ENCODE measurements at regions not wholly inside any gene's neighbourhood (a gene's known extent, or its start where the extent isn't known, plus 50 kb on each side); places are given as distances from the start of the nearest gene placed in this dataset.

DNA sequence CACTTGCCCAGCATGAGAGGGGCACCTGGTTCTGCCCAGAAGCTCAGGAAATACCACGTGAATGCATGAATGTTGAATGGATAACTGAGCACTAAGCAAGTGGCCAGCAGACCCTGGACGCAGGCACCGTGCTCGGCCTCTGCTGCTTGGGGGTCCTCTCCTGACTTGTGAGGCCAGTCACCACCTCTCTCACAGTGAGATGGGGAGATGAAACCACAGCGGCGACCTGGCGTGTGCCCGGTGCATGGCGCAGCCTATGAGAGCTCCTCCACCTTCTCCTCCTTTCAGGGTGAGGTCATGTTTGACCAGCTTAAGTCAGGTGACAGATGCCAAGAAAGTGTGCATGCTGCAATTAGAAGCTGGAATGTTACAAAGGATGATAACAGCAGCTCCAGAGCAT lies 75.5 kb downstream of the HMX1 start:
- no peak for DNase-seq (ENCODE audit: low spot score)

DNA sequence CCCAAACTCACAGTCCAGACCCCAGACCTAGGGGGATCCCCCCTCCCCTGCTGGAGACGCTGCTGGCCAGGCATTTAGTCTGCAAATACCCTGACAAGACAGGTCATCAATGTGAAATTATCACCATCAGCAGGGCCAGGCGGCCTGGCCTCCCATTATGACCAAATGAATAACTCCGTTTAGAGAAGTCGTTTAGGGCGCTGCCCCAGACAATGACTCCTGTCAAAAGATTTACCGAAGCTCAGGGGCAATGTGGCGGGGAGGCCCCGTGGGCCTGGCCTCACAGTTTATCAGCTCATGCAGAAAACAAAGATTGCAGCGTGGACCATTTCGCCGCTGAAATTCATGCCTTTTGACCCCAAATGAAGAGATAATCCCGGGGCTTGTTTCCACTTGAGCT lies 76.5 kb downstream of the HMX1 start:
- no peak for DNase-seq (ENCODE audit: low spot score)

DNA sequence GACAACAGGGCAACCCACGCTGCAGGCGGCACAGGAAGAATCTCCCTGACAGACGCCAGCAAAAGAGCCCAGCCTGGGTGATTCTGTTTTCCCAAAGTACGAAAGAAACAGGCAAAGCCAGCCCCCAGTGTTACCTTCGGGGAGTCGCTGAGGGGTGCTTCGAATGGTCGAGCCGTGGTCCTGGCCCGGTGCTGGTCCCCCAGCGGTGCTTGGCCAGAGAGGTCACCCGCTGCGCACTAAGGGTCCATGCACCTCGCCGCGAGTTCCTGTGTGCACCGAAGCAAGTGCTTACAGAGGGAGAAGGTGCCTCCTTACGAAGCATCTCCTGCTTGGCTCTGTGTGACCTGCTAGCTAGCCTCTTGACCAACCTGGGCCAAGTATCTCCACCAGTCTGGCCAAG lies 77.1 kb downstream of the HMX1 start:
- no peak for DNase-seq (ENCODE audit: low spot score)

DNA sequence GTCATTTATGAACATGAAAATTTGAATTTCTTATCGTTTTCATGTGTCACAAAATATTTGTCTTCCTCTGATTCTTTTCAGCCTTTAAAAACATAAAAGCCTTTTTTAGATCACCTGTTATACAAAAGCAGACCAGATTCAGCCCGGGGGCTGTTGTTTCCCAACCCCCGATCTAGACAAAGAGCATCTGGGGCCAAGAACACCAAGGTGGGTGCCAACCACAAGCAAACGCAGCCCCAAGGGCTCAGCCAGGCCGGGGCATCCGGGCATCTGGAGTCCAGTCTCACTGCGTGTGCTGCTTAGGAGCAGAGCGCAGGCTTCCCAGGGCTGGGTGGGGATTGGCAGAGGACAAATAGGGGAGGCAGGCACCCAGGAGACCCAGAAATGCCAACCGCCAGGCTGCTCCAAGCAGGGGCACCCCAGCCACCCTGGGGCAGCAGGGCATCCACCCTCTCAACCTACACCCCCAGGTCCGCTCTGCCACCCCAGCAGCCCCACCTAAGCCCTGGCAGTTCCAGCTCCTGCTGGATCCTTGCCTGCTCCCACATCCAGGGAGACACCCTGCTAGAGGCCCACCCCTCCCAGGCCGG lies 78.0 kb downstream of the HMX1 start:
- DNase-seq (ENCODE audit: low spot score), result no peak

DNA sequence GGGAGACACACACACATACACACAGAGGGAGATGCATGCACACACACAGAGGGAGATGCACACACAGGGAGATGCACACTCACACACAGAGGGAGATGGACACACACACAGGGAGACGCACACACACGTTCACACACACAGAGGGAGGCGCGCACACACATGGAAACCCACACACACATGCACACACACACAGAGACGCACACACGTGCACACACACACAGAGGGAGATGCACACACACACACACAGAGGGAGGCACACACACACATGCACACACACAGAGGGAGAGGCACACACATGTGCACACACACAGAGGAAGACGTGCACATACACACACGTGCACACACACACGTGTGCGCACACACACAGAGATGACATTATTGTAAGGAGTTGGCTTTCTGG lies 79.1 kb downstream of the HMX1 start:
- DNase-seq (ENCODE audit: low spot score), result no peak

DNA sequence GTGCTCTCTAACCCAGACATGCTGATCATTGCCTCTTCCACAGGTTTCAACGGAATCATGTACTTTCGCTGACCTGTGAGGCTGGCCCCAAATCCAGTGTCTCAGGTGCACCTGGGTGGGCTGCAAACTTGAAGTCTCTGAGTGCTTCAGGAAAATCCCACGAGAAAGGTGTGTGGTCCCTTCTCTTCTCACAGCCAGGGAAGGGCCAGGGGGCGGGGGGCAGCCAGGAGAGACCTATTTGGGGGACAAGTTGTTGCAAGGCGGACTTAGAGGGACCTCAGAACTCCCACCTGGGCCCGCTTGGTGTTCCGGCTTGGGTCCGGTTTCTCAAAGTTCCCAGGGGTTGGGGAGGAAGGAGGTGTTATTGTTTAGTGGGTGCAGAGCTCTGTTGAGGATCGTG lies 80.0 kb downstream of the HMX1 start:
- DNase-seq (ENCODE audit: low spot score), result no peak

DNA sequence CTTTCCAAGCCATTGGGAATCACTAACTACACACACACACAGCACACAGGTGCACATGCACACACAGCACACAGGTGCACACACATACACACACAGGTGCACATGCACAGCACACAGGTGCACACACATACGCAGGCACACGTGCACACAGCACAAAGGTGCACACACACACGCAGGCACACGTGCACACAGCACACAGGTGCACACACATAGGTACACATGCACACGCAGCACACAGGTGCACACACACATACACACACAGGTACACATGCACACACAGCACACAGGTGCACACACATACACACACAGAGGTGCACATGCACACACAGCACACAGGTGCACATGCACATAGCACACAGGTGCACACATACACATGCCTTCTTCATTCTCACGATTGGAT lies 80.9 kb downstream of the HMX1 start:
- DNase-seq (ENCODE audit: low spot score), result no peak

DNA sequence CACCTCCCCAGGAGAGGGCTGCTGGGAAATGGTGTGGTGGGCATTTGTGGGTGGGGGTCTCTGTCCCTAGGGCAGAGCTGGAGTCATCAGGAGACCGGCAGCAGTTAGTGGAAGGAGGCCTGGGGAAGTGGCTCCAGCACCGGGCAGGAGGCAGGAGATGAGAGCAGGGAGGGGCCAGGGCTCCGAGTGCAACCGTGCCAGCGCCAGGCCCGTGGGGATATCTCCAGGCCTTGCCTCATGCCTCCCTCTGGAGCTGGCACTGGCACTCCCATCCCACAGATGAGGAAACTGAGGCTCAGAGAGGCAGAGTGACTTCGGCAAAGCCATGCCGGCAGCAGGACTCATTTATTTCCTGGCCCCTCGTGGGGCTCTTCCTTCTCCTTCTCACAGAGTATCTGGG lies 83.5 kb downstream of the HMX1 start:
- no peak for DNase-seq (ENCODE audit: low spot score)

DNA sequence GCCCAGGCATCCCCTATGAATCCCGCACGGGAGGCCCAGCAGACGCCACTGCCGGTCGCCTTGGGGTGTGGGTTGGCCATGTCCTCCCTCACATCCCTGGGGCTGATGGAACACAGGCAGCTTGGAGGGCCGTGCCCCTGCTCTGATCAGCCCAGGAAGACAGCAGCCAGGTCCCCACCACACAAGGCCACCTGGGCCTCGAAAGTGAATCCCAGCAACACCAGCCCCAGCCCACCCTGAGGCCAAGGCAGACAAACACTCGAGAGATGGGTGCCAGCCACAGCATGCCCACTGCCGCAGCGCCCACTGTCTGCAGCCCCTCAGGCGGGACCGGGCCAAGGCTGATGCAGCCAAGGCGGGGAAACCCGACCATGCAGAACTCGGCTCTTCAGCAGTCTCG lies 85.5 kb downstream of the HMX1 start:
- no peak for DNase-seq (ENCODE audit: low spot score)

DNA sequence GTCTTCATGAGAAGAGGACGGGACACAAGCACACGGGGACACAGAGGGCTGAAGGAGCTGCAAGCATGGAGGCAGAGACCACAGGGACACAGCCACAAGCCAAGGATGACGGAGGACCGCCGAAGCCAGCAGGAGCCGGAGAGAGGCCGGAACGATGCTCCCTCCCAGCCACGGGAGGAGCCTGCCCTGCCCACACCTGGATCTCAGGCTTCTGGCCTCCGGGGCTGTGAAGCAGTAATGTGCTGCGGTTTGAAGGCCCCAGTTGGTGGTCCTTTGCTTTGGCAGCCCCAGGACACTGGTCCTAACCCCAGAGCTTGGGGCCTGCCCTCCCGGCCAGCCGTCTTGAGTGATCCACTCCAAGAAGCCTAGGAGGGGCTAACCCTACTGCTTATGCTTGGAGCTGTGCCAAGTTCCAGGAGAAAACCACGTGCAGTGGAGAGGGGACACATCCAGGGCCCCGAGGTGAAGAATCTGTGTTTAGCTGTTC lies 85.9 kb downstream of the HMX1 start:
- no peak for DNase-seq (ENCODE audit: low spot score)

DNA sequence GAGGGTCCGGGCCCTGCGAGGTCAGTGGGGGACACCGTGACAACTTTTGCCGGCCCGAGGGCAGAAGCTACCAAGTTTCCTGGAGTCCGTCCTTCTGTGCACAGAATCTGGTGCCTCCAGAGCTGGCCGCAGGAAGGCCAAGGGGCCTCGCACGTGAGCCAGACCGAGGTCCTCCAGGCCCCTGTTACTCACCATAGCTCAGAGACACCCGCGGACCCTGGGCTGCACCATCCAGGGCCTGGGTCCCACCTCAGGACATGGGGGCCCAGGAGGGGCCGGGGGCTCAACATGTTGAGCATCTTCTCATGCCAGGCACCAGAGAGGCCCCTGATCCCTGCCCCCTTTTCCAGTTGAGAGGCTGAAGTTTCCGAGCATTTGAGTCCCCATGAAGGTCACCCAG lies 87.9 kb downstream of the HMX1 start:
- no peak for DNase-seq (ENCODE audit: low spot score)

DNA sequence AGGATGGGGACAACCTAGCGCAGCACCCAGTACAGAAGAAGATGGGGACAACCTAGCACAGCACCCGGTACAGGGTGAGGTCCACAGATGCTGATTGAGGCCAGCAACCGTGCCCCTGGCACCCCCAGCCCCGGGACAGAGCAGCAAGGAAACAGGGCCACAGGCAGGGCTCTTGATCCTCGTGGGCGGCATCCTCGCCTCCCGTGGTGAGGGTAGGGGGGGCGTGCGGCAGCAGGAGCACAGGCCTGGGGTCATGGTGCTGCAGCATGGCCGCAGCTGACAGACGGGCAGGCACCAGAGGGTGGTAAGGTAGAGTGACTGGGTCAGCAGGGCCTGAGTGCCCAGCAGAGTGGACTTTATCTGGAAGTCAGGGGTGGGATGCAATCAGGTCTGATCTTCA lies 89.5 kb downstream of the HMX1 start:
- no peak for DNase-seq (ENCODE audit: low spot score)

DNA sequence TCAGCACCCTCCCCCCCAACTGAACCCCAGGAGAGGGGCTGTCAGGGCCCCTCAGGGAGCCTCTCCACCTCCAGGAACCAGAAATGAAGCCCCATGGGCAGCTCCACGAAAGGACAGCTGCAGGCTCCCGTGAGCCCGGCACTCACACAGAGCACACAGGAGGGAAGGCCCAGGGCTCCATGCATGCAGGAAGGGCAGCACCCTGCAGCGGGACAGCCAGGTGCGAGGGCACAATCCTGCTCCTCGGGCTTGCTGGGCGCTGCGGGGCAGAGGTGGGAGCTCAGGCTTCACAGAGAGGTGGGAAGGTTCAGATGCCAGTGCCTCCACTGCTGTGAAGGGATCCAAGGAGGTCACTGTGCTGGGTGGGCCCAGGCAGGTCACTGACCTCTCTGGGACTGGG lies 90.0 kb downstream of the HMX1 start:
- DNase-seq (ENCODE audit: low spot score), result no peak

DNA sequence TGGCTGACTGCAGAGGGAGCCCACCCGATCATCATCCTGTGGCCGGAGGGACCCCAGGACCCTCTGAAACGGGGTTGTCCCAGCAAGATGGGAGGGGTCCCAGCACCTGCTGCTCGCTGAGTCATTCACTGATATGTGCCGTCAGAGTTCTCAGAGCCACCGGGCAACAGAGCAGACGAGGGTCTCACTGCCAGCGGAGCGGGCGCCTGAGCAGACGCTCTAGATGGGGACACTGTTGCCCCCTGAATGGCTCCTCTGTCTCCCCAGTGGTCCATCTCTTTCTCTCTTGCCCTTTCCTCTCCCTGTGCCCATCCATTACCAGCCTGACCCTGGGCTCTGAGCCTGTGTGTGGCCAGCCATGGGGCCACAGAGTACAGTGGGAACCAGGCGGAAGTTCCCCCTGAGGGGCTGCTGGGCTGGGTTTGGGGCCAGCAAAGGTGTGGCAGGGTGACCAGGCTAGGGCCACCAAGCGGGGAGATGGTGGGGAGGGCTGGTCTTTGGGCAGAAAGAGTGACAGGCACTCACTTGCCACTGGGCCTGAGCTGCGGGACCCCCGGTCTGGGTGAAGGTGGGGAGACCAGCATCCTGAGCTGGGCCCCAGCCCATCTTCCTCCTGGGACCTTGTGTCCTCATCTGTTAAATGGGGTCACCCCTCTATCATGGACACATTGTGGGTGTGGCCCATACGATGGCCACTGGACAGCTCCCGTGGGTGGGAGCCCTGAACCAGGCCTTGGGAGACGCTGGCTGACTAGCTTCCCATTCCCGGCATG lies 90.9 kb downstream of the HMX1 start:
- no peak for DNase-seq (ENCODE audit: low spot score)

DNA sequence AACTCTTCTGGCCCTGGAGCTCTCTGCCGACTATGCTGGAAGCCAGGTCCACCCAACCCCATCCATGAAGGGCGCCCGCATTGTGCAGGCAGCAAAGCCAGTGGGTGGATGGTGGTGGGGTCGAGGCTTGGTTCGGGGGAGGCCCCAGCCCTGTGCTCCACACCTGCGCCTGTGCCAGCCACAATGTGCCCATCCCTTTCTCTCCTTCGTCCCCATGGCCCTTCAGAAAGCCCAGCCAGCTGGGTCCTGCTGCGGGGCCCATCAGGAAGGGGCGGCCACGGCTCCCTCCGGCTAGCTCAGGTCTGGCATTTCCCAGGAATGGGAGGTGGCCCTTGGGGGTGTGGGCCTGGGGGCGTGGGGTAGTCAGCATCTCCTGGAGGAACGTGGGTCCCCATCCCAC lies 91.6 kb downstream of the HMX1 start:
- DNase-seq (ENCODE audit: low spot score), result no peak

DNA sequence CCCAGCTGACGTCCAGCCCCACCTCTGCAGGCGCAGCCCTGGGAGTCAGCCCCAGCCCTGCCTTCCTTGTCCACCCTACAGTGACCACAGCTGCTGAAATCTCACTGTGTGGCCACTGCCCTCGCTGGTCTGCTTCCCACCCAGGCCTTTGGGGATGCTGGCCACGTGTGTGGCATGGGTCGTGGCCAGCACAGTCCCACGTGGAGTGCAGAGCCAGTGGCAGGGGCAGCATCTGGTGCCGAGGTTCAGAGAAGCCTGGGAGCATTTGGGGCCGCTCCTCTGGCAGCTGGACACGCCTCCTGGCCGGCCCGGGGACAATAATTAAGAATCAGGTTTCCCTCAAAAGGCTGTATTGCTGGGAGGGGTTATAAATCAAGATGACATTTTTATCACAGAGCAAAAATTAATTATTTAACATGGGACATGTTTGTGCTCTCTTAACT lies 92.1 kb downstream of the HMX1 start:
- no peak for DNase-seq (ENCODE audit: low spot score)

DNA sequence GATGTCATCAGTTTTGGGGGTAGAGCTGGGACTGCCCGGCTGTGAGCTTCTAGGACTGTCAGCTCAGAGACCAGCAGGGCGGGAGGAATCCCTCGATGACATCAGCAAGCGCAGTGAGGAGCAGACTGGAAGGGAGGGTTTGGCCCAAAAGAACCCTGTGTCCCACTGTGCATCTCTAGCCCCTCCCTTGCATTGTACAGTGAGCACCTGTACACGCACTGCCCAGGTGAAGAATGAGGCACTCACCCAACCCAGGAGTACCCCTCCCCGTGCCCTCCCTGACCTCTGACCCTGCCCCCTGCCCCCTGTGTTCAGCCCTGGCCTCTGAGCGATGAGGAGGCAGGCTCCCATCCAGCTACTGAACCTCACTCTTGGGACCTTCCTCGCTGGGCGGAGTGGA lies 92.9 kb downstream of the HMX1 start:
- DNase-seq (ENCODE audit: low spot score), result no peak

DNA sequence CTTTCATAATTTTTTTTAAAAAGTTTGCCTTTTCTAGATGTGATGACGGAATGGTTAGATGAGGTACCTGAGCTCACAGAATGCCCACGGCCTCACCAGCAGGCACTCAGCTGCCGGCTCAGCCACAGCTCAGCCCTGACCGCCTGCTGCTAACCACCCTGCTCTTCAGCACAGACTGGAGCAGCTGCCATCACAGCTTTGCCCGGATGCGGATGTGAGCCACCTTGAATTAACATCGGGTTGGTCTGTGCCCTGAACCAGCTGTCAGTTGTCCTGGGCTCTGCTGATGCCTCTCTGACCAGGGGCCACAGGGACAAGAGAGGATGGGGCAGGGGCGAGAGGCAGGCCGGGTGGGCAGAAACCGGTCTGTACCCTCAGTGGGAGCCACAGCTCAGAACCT lies 93.3 kb downstream of the HMX1 start:
- DNase-seq (ENCODE audit: low spot score), result no peak

DNA sequence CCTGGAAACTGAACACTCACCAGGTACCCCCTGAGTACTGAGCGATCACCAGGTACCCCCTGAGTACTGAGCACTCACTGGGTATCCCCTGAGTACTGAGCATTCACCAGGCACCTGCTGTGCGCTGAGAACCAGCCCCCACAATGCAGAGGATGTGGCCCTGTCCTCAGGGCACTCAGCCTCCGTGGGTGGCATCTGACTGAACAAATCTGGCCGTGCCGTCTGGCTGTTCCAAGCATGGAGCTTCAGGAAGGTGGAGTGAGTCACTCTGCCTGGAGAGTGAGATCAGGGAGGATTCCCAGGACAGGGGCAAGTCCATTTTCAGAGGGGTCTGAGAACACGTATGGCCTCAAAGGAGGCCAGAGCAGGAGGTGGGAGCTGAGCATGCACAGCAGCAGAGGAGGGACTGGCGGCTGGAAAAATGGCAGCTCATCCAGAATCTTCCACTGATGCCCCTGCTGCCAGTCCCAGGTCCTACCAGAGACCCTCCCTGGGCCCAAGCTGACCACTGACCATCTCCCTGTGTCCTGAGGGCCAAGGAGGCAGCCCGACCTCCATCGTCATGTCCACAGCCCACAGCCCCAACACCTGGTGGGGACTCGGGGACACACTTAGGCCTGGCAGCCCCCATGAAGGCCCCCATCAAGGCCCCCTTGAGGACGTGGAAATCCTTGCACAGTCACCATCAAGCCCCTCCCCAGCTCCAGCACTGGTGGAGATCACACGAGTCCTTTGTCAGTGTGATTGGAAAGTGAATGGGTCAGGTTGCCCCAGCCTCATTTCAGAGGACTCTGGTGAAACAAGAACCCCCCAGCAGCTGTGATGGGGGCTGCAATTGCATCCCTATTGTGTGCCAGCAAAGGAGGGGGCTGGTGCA lies 94.1 kb downstream of the HMX1 start:
- DNase-seq (ENCODE audit: low spot score), result no peak

DNA sequence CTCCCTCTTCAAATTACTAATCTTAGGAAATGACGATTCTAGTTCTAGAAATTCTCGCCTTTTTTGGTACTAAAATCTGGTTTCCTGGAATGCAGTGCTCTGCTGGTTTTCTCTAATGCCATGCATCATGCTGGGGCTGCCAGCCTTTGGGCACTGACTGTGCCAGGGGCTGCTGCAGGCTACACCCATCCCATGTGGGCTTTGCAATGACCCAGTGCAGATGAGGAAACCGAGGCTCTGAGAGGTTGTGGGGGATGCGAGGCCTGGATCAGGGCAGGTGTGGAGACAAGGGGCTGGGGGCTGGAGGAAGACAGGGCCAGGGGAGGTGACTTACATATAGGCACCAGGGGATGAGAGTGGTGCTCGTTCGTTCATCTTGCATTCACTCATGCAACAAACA lies 95.3 kb downstream of the HMX1 start:
- no peak for DNase-seq (ENCODE audit: low spot score)

DNA sequence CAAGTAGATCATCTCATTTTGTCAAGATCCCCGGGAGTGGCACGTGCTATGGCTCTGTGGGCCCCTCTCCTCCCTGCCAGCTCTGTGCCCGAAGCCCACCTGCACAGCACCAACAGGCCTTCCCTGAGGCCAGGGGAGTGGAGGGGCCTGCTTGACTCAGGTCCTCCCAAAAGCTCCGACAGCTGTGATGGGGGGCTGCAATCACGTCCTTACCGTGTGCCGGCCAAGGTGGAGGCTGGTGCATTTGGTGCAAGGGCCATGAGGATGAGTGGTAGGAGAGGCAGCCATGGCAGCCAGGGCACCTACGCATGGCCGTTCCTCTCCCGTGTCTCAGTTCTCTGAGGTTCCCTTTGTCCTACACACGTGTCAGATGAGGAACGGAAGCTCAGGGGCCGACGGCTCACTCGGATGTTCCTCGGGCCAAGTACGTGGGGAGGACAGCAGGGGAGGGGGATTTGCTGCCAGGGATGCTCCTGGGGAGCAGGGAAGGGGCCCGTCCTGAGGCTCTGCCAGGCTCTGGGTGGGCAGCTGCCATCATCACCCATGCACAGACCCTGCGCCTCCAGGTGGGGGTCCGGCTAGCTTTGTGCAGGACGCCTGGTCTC lies 95.8 kb downstream of the HMX1 start:
- DNase-seq (ENCODE audit: low spot score), result no peak

DNA sequence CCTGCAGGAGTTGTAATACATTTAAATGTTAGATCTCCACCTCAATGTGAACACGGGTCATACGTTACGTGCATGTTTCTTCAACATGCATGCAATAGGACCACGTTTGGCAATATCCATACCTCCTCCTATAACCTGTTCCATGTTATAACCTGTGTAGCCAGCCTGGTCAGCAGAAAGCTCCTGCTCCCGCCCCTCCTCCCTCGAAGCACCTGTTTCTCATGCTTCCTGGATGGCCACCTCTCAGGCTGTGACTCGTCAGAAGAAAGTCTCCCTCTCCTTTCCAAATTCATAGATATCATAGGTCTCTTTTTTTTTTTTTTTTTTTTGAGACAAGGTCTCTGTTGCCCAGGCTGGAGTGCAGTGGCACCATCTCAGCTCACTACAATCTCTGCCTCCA lies 96.5 kb downstream of the HMX1 start:
- DNase-seq (ENCODE audit: low spot score), result no peak

DNA sequence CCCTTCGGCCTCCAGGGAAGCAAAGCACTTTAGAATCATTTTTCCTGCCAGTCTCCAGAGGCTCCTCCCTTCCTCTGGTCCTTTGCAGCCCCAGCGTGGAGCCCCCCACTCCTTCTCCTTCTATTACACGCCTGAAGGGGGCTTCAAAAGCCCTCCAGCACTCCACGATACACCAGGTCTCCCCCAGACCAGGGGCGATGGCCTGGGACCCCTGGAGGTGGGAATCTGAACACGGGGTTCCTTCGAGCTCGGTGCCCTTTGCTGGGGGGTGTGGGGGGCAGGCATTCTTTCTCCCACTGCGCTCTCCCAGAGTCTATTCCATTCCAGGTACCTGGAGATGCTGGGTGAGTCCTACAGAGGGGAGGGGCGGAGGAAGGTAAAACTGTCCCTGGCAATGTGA lies 97.6 kb downstream of the HMX1 start:
- DNase-seq (ENCODE audit: low spot score), result no peak
